Prostate gland (tissue), 2 donors: ENCODE measurements at regions not wholly inside any gene's neighbourhood (a gene's known extent, or its start where the extent isn't known, plus 50 kb on each side); places are given as distances from the start of the nearest gene placed in this dataset.

ENCODE experiments used
- POLR2A ChIP-seq: fragments of 450-650 bp; IDR thresholded peaks from one replicate; pipeline ENCODE4 v1.6.1; 2016; ENCODE audit warnings: antibody characterized with exemption, mild to moderate bottlenecking
- POLR2AphosphoS5 ChIP-seq: sonication (generic); formaldehyde crosslinking; IDR thresholded peaks from one replicate; pipeline ENCODE4 v1.6.1; 2017; ENCODE audit warnings: antibody characterized with exemption
- TF ChIP-seq, protein P1 (sequence below), 4 experiments: fragments of 200-600 bp in 2 of 4; fragments of 450-650 bp in 2 of 4; sonication (generic) in 2 of 4; IDR thresholded peaks; 1 replicate in 3 of 4; 2 replicates in 1 of 4; pipeline ENCODE4 v1.5.1; 2016 to 2019; ENCODE audit warnings: antibody characterized with exemption in 4 of 4, mild to moderate bottlenecking in 2 of 4, moderate library complexity in 2 of 4

DNA sequence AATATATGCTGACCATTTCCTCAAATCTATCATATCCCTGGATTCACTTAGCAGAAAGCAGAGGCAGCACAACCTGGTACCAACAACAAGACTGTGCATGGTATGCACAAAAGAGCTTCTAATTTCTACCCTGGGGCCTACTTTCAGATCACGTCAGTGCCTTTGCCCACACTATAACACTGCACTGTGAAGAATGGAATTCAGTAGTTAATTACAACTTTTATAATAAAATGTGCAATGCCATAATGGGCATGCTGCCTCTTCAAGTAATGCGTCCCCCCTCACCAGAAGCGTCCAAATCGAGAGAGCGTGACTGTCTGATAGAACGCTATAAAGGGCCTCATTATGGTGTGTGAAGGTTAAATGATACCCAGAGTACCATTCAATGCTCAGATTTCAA is 328.1 kb upstream of the PKDCC start:
- TF ChIP-seq, protein P1, sequence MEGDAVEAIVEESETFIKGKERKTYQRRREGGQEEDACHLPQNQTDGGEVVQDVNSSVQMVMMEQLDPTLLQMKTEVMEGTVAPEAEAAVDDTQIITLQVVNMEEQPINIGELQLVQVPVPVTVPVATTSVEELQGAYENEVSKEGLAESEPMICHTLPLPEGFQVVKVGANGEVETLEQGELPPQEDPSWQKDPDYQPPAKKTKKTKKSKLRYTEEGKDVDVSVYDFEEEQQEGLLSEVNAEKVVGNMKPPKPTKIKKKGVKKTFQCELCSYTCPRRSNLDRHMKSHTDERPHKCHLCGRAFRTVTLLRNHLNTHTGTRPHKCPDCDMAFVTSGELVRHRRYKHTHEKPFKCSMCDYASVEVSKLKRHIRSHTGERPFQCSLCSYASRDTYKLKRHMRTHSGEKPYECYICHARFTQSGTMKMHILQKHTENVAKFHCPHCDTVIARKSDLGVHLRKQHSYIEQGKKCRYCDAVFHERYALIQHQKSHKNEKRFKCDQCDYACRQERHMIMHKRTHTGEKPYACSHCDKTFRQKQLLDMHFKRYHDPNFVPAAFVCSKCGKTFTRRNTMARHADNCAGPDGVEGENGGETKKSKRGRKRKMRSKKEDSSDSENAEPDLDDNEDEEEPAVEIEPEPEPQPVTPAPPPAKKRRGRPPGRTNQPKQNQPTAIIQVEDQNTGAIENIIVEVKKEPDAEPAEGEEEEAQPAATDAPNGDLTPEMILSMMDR (IDR thresholded peaks at IDR 0.05) = no peak
- no peak for TF ChIP-seq POLR2AphosphoS5
- no peak for TF ChIP-seq POLR2A
